HEK293T (cell line): ENCODE measurements at regions not wholly inside any gene's neighbourhood (a gene's known extent, or its start where the extent isn't known, plus 50 kb on each side); places are given as distances from the start of the nearest gene placed in this dataset.

Source experiments
- BHLHE40 ChIP-seq: fragments of 450-650 bp; IDR thresholded peaks from 2 replicates; pipeline ENCODE4 v1.6.1; 2016; ENCODE audit warnings: mild to moderate bottlenecking, moderate library complexity, borderline replicate concordance
- FOXM1 ChIP-seq: fragments of 450-650 bp; IDR thresholded peaks from 2 replicates; pipeline ENCODE4 v1.6.1; 2017; ENCODE audit warnings: mild to moderate bottlenecking, borderline replicate concordance
- HDGF ChIP-seq: fragments of 450-650 bp; IDR thresholded peaks from 2 replicates; pipeline ENCODE4 v1.6.1; 2017; ENCODE audit warnings: antibody characterized with exemption, borderline replicate concordance
- L3MBTL2 ChIP-seq: fragments of 450-650 bp; conservative IDR thresholded peaks from 2 replicates; pipeline ENCODE4 v1.6.1; 2016; ENCODE audit warnings: mild to moderate bottlenecking
- LEF1 ChIP-seq: fragments of 450-650 bp; IDR thresholded peaks from 2 replicates; pipeline ENCODE4 v1.6.1; 2017; ENCODE audit warnings: mild to moderate bottlenecking, borderline replicate concordance
- NFRKB ChIP-seq: fragments of 450-650 bp; IDR thresholded peaks from 2 replicates; pipeline ENCODE4 v1.6.1; 2016; ENCODE audit warnings: mild to moderate bottlenecking, moderate library complexity
- SP1 ChIP-seq: fragments of 450-650 bp; IDR thresholded peaks from 2 replicates; pipeline ENCODE4 v1.6.1; 2017
- SUZ12 ChIP-seq: fragments of 450-650 bp; IDR thresholded peaks from 2 replicates; pipeline ENCODE4 v1.6.1; 2016; ENCODE audit warnings: mild to moderate bottlenecking

- TF ChIP-seq SP1 (no peak), SUZ12 (no peak), FOXM1 (no peak), L3MBTL2 (no peak), BHLHE40 (no peak), NFRKB (no peak), HDGF (no peak), LEF1 (no peak)
Measured at GRCh38 chr2:47632754-47633153, 62.0 kb upstream of the KCNK12 start.
